Lung microvascular endothelial cell (primary cell): ENCODE measurements at regions not wholly inside any gene's neighbourhood (a gene's known extent, or its start where the extent isn't known, plus 50 kb on each side); places are given as distances from the start of the nearest gene placed in this dataset.

Experiments used
- DNase-seq, 2 donors: peaks; one replicate each; pipeline versions ENCODE4 v3.0.0 to v3.0.0-alpha.2; 2010; ENCODE audit warnings: low read depth in 2 of 2

DNA sequence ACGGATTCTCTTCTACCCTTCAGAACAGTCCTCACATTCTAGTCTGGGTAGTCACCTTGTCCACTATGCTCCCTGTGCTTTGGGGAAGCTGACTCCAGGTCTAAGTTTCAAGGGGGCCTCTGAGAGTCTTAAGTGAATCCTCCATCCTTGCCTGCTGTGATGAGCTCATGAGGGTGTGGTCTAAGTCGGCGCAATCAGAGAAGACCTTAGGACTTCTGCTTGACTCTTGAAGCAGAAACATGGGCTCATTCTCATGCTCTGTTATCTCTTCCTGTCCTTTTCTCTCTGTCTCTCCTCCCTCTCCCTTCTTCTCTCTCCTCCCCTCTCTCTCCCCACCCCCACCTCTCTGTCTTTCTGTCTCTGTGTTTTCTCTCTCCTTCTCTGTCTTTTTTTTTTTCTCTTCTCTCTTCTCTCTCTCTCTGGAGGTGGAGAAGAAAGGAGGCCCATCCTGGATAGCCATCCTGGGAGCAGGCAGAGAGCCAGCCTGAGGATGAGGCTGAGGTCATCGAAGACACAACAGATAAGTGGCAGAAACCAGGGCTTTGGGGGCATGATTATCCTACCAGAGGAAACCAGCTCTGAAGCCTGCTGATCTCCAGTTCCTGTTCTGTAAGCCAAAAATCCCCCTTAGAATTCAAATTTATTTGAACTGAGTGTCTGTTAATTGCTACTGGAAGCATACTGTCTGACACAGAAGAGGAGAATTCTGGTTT is 245.6 kb downstream of the SIPA1L2 start:
- no peak for DNase-seq

DNA sequence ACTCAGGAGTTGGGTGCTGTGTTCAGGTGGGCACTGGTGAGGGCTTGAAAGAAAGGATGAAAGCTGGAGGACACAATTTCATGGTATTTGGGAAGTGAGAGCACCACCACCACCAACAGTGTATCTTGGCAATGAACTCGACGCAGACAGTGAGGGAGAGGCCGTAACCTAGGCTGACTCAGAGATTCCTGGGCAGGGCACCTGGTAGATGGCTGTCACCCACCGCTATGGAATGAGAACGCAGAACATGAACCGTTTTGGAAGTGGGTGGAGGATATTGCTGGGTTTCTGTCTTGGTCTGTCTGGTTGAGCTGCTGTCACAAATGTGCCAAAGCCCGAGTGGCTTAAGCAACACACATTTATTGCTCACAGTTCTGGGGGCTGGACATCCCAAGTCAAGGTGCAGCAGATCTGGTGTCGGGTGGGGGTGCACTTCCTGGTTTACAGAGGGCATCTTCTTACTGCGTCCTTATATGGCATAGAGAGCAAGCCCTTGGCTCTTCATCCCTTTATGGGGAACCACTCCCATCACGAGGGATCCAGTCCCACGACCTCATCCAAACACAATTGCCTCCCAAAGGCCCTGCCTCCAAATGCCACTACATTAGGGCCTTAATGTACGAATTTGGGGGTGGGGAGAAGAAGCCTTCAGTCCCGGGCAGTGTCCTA is 246.3 kb downstream of the SIPA1L2 start:
- no peak for DNase-seq

DNA sequence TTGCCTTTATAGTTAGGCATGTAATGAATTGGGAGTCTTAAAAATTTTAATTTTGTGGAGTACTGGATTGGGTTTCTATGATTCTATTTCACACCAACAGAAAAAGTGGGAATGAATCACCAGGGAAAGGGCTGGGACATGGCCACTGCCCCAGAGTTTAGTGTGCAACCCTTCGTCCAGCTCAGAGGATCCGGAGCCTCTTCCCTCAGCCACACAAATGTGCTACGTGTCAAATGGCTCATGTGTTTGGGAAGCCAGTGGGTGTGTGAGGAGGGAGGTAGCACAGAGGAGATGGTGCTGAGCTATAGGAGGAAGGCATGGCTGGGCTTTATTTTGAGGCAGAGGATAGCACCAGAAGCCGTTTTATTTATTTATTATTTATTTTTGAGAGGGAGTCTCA is 247.3 kb downstream of the SIPA1L2 start:
- DNase-seq, result no peak

DNA sequence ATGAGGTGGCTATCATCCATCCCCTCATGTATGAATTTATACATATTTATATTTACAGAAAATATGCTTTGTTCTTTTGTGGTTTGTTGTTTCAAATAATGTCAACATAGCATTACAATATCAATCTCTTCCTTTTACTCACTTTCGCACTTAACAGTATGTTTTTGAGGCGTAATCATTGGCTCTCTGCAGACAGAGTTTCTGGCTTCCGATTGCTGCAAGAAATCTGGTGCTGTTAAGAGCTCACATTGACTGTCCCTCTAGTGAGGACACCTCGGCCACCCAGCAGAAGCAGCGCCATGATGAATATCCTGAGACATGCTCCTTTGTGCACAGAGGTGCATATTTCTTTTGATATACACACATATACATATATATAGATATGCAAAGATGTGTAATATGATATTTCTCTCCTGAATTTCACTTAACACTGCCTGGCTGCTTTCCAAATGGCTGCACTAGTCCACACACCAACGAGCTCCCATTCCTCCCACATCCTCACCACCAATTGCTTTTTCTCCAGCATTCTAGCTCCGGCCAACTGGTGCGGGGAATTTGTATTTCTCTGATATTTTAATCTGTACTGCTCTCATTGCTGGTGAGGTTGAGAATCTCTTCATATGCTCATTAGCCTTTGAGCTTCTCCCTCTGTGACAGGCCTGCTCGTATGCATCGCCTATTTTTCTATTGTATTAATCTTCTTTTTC is 248.4 kb downstream of the SIPA1L2 start:
- no peak for DNase-seq

DNA sequence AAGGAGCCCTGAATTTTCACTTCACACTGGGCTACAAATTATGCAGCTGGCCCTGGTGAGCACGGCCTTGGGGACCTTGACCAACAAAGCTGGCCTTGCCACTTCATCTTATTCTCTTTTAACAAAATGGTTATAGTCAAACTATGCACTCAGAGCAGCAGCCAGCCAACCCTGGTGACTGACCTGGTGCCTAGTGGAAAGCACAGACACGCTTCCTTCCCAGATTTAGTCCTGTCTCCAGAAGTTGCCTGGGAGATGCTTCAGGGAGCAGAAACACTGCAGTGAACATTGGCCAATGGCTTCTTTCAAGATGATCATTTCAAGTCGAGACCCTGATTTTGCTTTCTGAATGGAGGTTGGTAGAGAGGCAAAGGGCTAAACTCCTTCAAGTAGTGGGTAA is 249.3 kb downstream of the SIPA1L2 start:
- DNase-seq, result no peak

DNA sequence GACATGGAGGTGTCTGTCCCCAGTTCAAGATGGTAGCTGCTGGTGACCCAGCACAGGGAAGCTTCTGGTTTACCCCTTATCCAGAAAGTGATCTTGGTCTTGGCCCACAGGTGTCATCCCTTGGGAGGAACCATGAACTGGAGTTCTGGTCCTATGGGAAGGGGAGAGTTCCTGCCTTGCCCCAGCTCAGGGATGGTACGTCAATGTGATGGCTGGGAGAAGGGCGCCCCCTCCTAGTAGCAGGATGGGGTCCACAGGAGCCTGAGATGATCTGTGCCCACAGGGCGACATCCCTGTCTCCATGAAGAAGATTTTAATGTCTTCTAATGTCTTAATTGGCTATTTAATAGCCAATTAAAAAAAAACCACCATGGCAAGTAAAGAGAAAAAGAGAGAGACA is 249.8 kb downstream of the SIPA1L2 start:
- no peak for DNase-seq

DNA sequence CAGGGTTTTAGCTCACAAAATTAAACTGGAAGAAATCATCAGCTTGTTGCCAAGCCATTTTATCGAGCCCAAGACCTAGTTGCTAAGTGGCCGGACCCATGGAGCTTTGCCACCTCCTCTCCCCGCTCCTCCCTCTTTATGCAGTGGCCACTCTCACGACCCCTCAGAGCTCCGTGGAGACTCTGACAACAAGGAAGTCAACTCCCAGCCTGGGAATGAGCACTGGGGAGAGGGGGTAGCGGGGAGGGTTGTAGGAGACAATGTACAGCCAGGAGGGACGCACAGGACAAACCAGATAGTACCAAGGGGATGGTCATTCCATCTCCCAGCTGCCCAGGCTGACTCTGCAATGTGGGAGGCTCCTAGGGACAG is 250.9 kb downstream of the SIPA1L2 start:
- DNase-seq, result no peak

DNA sequence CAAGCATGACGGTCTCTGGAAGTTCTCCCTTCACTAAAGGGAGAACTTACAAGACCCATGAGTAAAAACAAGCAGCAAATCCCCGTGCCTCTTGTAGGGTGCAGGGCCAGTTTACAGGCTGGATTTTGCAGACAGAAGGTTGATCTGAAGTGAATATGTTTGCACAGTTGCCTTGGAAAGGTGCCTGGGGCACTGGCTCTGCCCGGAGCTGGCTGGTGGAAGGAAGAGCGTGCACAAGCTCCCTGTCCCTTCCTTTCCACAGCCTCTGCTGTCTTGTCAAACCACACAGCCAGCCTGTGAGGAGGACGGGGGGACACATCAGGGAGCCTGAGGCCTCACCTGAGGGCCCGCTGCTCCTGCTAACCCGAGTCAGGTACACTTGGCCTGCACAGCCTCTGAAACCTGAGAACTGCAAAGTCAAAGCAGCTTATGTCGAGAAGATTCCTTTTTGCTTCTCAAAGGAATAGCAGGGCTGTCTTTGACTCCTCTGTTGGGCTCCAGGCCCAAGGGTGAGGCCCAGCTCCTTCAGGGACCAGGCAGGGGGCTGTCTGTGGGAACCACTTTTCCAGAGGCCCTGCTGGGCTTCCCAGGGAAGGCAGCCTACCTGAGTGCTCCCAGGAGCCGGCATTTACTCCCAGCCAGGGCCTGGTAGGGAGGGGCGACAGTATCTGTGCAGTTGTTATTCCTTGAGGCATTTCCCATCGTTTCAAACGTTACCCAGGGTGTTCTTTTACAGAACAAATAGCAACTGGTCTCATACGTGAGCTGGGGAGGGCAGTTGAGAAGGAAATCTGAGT is 251.5 kb downstream of the SIPA1L2 start:
- DNase-seq, result no peak

DNA sequence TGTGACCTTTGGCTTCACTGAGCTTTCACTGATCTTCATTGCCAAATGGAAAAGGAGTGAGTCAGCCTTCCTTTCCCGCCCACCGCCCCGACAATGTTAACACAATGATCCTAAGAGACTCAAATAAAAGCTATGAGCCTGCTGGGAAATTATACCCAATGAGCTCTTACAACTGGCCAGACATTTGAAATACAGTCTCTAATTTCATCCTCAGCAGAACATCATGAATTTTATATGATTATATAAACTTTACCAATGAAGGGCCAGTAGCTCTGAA is 252.5 kb downstream of the SIPA1L2 start:
- DNase-seq, result peak; percentile 83 to 84

DNA sequence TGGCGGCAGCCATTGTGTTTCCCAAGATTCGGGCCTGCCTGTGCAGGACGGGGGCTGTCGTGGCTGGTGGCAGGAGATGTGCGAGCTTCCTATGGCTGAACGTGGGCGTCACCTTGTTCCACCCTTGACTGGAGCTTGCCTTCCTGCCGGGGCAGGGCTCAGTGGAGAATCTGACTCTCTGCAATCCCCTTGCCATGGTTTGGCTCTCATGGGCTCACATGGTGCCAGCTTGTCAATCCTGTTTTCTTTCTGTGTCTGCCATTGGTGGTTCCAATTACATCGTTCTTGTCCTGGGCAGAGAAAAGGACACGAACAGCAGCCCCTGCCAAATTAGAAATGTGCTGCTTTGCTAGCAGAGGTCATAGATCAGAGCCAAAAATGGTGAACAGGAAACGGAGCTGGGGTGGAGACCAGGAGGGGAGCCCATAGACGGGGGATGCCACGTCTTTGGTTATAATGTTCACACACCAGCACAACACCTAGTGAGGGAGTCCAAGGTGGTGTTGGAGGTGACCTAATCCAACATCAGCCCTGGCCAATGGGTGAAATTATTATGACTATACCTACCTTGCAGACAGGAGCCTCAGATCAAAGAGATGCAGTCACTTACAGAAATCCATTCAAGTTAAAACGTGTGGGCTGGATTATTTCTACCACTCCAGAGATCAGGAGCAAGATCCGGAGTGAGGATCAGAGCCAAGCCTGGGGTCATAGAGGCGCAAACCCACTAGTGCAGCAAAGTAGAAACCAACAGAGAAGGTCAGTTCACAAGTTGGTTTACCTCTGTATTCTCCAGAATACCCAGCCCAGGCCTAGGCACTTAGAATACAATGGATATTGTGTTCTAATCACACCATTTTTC is 253.1 kb downstream of the SIPA1L2 start:
- peak in 1 of 2 donors; percentile 9 for DNase-seq

DNA sequence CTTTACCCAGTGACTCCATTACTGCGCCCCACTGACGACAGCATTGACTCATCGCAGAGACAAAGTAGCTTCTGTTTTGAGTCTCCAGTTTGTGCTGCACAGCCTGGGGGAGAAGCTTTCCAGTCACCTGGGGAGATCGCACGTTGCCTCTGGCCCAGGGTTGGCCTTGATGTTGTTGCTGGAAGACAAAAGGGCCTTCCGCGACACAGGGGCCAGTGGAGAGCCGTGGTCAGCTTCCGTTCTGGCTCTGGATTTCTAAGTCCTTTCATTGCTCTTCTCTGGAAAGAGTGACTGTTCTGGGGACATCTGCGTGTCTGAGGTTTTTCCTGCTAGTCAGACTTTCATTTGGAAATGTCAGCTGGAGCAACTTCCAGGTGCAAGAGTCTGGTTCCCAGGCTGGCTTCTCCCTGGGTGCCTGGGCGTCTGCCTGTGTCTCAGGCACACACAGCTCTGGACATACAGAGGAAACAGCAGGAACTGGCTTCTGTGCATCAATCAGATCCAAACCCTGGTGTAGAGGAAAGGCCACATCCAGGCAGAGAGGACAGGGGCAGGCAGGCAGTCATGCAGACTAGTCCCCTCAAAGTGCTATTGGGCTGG is 257.0 kb downstream of the SIPA1L2 start:
- peak in 1 of 2 donors; percentile 74 for DNase-seq

DNA sequence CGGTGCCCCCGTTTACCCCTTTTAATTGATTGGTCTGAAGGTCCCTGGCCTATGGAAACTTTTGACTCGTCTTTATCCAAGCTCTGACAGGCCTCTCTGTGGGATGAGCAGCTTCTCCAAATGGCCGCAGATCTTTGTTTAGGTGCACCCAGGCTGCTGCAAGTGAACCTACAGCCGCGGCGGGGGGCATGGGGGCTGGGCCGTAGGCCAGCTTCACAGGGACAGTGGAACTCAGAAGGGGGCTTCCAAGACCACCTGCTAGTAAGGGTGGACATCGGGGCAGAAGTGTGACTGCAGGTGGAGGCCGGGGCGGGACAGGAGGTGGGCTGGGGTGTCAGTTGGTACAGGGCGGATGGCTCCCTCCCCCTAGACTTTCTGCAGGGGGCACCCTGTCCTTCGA is 257.5 kb downstream of the SIPA1L2 start:
- DNase-seq, result no peak

DNA sequence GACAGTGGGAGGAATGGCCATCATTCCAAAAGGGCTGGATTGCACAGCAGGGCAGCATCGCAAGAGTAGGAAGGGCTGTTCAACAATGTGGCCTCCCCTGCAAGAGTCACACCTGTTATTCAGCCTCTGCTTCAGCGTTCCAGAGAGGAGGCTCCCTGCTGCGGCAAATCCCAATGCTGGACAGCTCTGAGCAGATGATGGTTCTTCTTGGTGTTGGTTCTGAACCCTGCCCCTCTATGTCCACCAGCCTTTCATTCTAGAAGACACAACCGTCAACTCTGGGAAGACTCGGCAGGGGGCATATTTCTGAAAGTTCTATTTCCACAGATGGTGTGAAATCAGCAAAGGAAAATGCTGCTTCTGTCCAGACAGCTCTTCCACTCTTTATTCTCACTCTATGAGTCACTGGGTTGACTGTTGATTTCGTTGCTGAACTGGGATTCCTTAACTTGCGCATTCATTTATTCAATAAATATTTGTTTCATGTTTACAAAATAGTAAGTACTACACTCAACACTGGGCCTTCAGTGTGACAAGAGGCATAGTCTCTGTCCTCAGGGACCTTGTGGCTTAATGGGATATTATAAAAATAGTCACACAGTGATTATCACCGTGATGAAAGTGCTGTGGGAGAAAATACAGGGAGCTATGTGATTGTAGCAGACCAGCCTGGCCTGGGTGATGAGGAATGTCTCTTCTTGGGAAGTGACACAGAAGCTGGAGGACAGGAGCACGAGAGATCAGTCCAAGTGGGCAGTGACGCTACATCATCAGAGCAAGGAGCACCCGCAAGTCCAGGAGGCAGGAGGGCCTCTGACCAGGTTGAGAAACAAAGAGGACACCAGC is 260.3 kb downstream of the SIPA1L2 start:
- no peak for DNase-seq

DNA sequence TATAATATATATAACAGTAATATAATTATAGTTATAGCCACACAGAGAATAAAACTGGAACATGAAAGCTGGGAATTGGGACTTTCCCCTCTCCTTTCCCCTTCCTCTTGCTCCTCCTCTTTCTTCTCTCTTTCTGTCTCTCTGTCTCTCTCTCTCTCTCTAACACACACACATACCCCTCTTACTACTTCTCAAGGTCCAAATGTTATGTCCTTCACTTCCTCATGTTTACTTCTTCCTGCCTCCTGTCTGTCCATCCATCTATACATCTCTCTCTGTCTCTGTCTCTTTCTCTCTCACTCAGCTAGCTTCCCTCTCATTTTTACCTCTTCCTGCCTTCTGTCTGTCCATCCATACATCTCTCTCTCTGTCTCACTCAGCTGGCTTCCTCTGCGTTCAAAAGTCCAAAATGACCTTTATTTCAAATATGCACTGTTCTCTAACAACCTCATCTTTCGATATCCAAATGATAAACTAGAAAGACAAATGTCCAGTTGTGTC is 261.1 kb downstream of the SIPA1L2 start:
- no peak for DNase-seq

DNA sequence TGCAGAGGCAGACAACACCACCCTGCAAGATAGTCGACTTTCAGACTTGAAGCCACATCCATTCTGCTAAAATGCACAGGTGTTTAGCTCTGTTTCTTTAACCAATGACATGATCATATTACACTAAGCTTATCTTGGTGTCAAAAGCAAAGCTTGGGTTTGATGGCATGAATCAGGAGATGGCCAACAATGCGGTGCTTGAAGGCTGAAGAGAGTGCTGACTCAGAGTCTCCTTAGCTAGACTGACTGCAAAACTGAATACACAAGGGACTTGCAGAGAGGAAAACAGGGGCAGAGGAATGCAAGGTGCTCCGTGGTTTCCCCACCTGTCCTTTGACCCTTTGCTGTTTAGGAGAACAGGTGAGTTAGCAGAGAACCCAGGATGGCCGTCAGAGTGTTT is 262.6 kb downstream of the SIPA1L2 start:
- no peak for DNase-seq

DNA sequence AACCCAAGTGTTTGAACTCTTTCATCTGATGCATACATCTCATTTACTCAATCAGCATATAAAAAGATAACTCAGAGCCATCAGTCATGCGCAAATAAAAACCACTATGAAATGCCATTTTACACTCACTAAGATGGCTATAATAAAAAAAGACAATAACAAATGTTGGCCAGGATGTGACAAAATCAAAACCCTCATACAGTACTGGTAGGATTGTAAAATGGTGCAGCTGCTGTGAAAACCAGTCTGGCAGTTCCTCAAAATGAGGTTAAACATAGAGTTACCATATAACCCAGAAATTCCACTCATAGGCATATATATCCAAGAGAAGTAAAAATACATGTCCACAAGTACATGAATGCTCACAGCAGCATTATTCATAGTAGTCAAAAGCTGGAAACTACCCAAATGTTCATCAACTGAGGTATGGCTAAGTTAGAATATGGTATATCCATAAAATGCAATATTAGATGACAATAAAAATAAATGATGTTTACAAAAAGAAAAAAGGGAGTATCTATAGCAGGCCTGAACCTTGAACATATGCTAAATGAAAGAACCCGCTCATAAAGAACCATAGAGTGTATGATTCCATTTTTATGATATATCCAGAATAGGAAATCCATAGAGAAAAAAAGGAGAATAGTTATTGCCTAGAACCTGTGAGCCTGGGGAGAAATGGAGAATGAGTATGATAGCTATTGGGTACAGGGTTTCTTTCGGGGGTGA is 265.1 kb downstream of the SIPA1L2 start:
- no peak for DNase-seq

DNA sequence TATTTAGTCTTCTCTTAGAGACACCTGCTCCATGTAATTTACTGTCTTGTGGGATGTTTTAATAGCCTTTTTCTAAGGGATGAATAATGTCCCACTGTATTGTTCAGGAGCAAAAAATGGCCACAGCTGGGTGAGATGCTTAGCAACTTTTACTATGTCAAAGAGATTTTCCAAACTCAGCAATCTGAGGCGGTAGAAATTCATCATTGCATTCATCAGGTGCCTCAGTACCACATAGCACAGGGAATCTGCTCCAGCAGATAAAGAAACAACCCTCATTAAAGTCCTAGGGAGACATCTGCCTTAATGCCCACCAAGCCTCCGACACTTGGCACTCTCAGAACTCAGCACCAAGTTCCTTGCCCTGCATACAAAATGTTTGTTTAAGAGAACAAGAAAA is 266.9 kb downstream of the SIPA1L2 start:
- DNase-seq, result no peak

DNA sequence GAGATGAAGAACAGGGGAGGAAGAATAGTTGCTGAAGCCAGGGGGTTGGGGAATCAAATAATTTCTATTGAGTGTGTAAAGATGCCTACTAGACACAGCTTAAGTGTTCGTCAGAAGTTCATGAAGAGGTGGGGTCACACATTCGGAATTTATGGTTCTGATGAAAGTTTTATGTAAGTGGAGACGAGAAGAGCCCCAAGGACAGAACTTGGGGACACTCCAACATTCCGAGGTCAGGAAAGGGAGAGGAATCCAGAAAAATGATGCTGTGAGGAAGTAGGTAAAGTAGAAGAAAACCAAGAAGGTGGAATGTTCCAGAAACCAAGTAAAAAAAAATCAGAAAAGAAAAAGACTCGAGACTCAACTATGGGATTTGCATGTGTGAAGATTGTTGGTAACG is 272.5 kb downstream of the SIPA1L2 start:
- no peak for DNase-seq
